ENCODE measurements at regions not wholly inside any gene's neighbourhood (a gene's known extent, or its start where the extent isn't known, plus 50 kb on each side); places are given as distances from the start of the nearest gene placed in this dataset.

DNA sequence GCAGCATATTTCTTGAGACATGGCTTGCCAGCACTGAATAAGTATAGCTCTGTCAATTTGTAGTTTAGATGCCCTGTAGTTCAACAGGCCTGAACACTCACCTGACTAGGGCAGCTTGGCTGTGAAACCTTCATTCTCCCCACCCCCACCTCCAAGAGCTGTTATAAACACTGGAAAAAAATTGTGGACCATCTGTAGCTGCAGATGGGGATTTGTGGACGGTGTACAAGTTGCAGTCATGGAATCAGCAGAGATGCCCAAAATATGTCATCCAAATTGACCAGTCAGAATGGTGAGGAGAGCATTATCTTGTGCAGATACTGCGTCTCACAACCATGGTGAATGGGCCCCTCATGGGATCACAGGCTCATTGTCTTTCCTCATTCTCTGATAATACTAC, 76.2 kb upstream of the PAQR3 start:
- no peak overlapping the region for H3K27ac ChIP-seq
- no peak for DNase-seq
- H3K36me3 ChIP-seq (replicated peaks) = no peaks in the 10 kb centered on the region
- in situ Hi-C loops (cut with HindIII; ENCODE audit: low pct_ligation_motif_present, low sequenced_read_pairs) = no loop called here
- H3K4me3 ChIP-seq (ENCODE audit: low read depth, low read length) = no peak overlapping the region
- TF ChIP-seq, protein P1, sequence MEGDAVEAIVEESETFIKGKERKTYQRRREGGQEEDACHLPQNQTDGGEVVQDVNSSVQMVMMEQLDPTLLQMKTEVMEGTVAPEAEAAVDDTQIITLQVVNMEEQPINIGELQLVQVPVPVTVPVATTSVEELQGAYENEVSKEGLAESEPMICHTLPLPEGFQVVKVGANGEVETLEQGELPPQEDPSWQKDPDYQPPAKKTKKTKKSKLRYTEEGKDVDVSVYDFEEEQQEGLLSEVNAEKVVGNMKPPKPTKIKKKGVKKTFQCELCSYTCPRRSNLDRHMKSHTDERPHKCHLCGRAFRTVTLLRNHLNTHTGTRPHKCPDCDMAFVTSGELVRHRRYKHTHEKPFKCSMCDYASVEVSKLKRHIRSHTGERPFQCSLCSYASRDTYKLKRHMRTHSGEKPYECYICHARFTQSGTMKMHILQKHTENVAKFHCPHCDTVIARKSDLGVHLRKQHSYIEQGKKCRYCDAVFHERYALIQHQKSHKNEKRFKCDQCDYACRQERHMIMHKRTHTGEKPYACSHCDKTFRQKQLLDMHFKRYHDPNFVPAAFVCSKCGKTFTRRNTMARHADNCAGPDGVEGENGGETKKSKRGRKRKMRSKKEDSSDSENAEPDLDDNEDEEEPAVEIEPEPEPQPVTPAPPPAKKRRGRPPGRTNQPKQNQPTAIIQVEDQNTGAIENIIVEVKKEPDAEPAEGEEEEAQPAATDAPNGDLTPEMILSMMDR (IDR thresholded peaks at IDR 0.05; ENCODE audit: low read depth, low read length, missing control alignments) = no peak
- no peaks in the 10 kb centered on the region for H3K27me3 ChIP-seq (replicated peaks)

DNA sequence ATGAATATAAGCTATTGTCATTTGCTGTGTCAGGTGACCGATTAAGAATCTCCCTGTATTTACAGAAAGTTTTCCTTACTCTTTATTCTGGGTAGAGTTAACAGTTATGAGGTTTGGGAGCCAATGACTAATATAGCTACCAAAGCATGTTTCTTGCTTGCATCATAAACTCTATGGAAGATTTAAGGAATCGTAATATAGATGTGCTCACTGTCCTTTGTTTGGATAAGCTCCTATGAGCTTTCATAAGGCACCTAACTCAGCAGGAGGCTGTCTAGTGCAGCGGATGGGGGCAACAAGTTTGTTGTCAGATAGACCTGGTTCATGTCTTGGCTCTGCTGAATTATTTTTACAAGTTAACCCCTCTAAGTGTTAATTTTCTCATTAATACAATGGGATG, 75.0 kb upstream of the PAQR3 start:
- in situ Hi-C loops (cut with HindIII; ENCODE audit: low pct_ligation_motif_present, low sequenced_read_pairs) = no loop called here
- Histone ChIP-seq H3K27me3 (replicated peaks) (no peaks in the 10 kb centered on the region), H3K36me3 (replicated peaks) (no peaks in the 10 kb centered on the region), H3K4me3 (ENCODE audit: low read depth, low read length) (no peak overlapping the region), H3K27ac (no peak overlapping the region)
- no peak for DNase-seq
- TF ChIP-seq, protein P1 (IDR thresholded peaks at IDR 0.05; ENCODE audit: low read depth, low read length, missing control alignments) = no peak

DNA sequence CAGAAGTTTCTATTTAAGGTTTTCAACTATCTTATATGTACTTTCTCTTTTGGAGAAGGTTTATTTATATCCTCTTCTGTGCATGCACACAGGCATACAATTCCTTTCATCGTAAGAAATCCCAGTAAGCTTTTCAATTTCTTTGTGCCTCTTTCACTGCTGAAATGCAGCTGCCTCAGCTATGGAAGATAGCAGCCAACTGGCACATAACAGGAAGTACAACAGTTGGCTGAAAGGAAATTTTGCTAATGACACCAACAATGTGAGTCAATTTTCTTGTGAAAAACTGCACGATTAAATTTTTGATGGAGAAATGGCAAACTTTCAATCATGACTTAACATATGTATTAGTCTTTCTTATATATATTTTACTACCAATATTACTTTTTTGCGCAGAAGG, 74.5 kb upstream of the PAQR3 start:
- Histone ChIP-seq H3K27me3 (replicated peaks) (no peaks in the 10 kb centered on the region), H3K36me3 (replicated peaks) (no peaks in the 10 kb centered on the region), H3K27ac (no peak overlapping the region), H3K4me3 (ENCODE audit: low read depth, low read length) (no peak overlapping the region)
- TF ChIP-seq, protein P1 (IDR thresholded peaks at IDR 0.05; ENCODE audit: low read depth, low read length, missing control alignments) = no peak
- in situ Hi-C loops (cut with HindIII; ENCODE audit: low pct_ligation_motif_present, low sequenced_read_pairs) = no loop called here
- no peak for DNase-seq

DNA sequence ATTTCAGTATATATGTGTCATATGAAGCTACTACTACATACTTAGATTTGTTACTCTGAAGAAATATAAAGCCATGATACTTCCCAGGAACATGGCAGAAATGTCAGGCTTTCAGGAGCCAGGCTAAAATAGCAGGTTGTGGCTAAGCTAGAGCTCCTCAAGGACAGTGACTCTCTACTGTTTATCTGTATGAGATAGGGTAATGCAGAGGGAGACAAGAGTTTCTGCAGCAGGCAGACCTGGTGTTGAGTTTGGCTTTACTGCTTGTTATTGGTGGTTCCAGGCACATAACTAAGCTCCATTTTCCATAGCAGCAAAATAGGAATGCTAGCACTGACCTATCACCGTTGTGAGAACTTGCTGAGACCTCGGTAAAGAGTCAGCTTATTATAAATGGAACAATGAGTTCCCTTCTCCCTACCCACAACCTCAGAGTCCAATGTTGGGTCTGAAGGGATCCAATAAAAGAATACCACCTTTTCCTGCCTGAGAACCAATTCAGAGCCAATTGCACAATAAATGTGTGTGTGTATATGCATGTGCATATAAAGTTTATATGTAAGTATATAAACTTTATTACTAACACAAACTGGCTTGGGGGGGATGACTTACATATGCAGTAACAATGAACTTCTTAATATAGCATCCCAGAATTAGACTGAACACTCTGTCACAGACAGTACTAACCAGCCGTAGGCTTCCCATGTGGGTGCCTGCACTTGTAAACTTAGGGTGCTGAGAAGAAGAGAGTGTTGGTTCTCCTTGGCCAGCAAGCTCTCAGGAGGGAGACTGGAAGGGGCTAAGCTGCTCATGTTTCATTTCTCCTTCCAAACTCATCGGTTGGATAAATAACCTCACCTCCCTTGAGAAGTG, 51.9 kb upstream of the PAQR3 start:
- Histone ChIP-seq H3K4me3 (ENCODE audit: low read depth, low read length) (no peak overlapping the region), H3K36me3 (replicated peaks) (no peaks in the 10 kb centered on the region), H3K27ac (no peak overlapping the region), H3K27me3 (replicated peaks) (no peaks in the 10 kb centered on the region)
- in situ Hi-C loops (cut with HindIII; ENCODE audit: low pct_ligation_motif_present, low sequenced_read_pairs) = no loop called here
- TF ChIP-seq, protein P1 (IDR thresholded peaks at IDR 0.05; ENCODE audit: low read depth, low read length, missing control alignments) = no peak
- no peak for DNase-seq

DNA sequence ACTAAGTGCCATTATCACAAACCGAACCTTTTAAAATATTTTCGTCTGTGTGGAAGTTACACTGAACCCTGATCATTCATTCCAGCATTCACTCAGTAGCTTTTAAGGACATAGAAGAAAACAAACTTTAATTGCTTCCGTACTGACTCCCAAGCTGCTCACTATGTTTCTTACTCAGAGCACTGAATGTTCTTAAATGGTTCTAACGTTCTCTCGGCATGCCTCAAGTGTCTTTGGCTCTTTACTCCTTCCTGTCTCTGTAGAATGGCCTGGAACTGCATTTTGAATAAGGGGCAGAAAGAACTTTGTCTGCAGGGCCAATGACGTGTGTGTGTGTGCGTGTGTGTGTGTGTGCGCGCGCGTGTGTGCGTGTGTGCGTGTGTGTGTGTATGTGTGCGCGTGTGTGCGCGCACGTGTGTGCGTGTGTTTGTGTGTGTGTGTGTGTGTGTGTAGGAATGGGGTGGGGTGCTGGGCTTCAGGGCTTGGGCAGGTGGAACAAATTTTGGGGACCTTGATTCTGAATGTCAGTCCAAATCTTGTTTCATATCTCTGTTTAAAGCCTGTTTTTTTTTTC, 50.5 kb upstream of the PAQR3 start:
- TF ChIP-seq, protein P1 (IDR thresholded peaks at IDR 0.05; ENCODE audit: low read depth, low read length, missing control alignments) = no peak
- Histone ChIP-seq H3K36me3 (replicated peaks) (no peaks in the 10 kb centered on the region), H3K4me3 (ENCODE audit: low read depth, low read length) (no peak overlapping the region), H3K27me3 (replicated peaks) (no peaks in the 10 kb centered on the region), H3K27ac (no peak overlapping the region)
- in situ Hi-C loops (cut with HindIII; ENCODE audit: low pct_ligation_motif_present, low sequenced_read_pairs) = no loop called here
- DNase-seq = no peak
